Gastrocnemius medialis (tissue), 4 donors: ENCODE measurements at regions not wholly inside any gene's neighbourhood (a gene's known extent, or its start where the extent isn't known, plus 50 kb on each side); places are given as distances from the start of the nearest gene placed in this dataset.

Experiments
- ATAC-seq, 2 donors: fragments of 150-250 bp; one replicate each; pipeline ENCODE4 v1.9.1; 2016
- DNase-seq, 2 donors: peaks; one replicate each; pipeline ENCODE4 v3.0.0-alpha.2; 2019
- H3K27ac ChIP-seq, 4 donors: fragments of 200-600 bp; sonication (generic); 1 replicate in 1 of 4; 2 replicates in 3 of 4; pipeline ENCODE4 v1.5.1; 2016 to 2018; ENCODE audit warnings: mild to moderate bottlenecking in 2 of 4, moderate library complexity in 1 of 4
- H3K27me3 ChIP-seq, 3 donors: fragments of 200-600 bp; sonication (generic) in 2 of 3; 1 replicate in 1 of 3; 2 replicates in 2 of 3; pipeline versions ENCODE4 v1.5.1 to v1.6.0; 2016 to 2019; ENCODE audit warnings: mild to moderate bottlenecking in 1 of 3, moderate library complexity in 1 of 3
- H3K36me3 ChIP-seq, 2 donors: fragments of 200-600 bp; sonication (generic) in 1 of 2; one replicate each; pipeline ENCODE4 v1.5.1; 2017 to 2018
- H3K4me1 ChIP-seq, 2 donors: fragments of 200-600 bp; sonication (generic) in 1 of 2; one replicate each; pipeline ENCODE4 v1.5.1; 2016 to 2017; ENCODE audit warnings: mild to moderate bottlenecking in 2 of 2
- H3K4me3 ChIP-seq, 4 donors: fragments of 200-600 bp; sonication (generic) in 3 of 4; 1 replicate in 1 of 4; 2 replicates in 3 of 4; pipeline ENCODE4 v1.5.1; 2016 to 2019; ENCODE audit warnings: mild to moderate bottlenecking in 2 of 4
- H3K9me3 ChIP-seq, 3 donors: fragments of 200-600 bp; sonication (generic) in 2 of 3; 1 replicate in 1 of 3; 2 replicates in 2 of 3; pipeline ENCODE4 v1.5.1; 2016 to 2019
- POLR2A ChIP-seq, 2 donors: fragments of 450-650 bp; IDR thresholded peaks; one replicate each; pipeline ENCODE4 v1.6.1; 2017; ENCODE audit warnings: antibody characterized with exemption in 2 of 2, mild to moderate bottlenecking in 2 of 2, moderate library complexity in 2 of 2
- in situ Hi-C, 4 donors: fragments of 200-750 bp; cut with MboI; loops; one replicate each; pipeline versions ENCODE4 v1.15.0 to v1.8.0; 2017; ENCODE audit warnings: low sequenced_read_pairs in 4 of 4
- intact Hi-C: fragments of 100-400 bp; cut with DNase I; formaldehyde crosslinking; loops from one replicate; pipeline ENCODE4 v1.15.1; 2023; ENCODE audit warnings: low total_unique reads
- TF ChIP-seq, protein P1 (sequence below), 5 experiments: fragments of 450-650 bp in 3 of 5; fragments of 200-600 bp in 2 of 5; sonication (generic) in 2 of 5; IDR thresholded peaks in 4 of 5; conservative IDR thresholded peaks in 1 of 5; 1 replicate in 4 of 5; 2 replicates in 1 of 5; pipeline ENCODE4 v1.5.1; 2016 to 2019; ENCODE audit warnings: antibody characterized with exemption in 5 of 5, mild to moderate bottlenecking in 3 of 5, moderate library complexity in 3 of 5

DNA sequence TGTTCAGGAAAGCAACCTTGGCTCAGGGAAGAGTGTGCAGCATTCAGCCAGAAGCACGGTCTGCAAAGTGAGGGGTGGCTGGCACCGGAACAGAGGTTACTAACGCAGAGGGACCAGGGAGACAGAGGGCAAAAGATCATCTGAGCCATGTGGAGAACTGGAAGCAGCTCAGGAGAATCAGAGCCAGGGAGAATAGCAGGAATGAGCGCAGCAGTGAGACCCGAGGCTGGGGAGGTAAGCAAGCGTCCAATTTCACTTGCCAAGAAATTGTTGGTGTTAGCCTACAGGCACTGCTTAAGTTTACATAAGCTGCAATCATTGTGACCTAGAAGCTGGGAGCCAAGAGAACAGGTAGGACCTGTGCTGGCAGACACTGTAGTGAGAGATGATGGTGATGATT, 372.6 kb upstream of the POU3F3 start:
- Histone ChIP-seq H3K4me1 (no peaks in the 10 kb centered on the region), H3K36me3 (no peaks in the 10 kb centered on the region), H3K27ac (no peak overlapping the region), H3K9me3 (no peaks in the 10 kb centered on the region), H3K4me3 (no peak overlapping the region), H3K27me3 (no peaks in the 10 kb centered on the region)
- ATAC-seq, result no peak
- TF ChIP-seq, protein P1, sequence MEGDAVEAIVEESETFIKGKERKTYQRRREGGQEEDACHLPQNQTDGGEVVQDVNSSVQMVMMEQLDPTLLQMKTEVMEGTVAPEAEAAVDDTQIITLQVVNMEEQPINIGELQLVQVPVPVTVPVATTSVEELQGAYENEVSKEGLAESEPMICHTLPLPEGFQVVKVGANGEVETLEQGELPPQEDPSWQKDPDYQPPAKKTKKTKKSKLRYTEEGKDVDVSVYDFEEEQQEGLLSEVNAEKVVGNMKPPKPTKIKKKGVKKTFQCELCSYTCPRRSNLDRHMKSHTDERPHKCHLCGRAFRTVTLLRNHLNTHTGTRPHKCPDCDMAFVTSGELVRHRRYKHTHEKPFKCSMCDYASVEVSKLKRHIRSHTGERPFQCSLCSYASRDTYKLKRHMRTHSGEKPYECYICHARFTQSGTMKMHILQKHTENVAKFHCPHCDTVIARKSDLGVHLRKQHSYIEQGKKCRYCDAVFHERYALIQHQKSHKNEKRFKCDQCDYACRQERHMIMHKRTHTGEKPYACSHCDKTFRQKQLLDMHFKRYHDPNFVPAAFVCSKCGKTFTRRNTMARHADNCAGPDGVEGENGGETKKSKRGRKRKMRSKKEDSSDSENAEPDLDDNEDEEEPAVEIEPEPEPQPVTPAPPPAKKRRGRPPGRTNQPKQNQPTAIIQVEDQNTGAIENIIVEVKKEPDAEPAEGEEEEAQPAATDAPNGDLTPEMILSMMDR (IDR thresholded peaks at IDR 0.05 in 4 of 5, conservative IDR thresholded peaks at IDR 0.05 in 1 of 5), result no peak
- no peak for TF ChIP-seq POLR2A (IDR thresholded peaks at IDR 0.05)
- in situ Hi-C loops (no loop called here), intact Hi-C loops (no loop called here)
- DNase-seq, result no peak

DNA sequence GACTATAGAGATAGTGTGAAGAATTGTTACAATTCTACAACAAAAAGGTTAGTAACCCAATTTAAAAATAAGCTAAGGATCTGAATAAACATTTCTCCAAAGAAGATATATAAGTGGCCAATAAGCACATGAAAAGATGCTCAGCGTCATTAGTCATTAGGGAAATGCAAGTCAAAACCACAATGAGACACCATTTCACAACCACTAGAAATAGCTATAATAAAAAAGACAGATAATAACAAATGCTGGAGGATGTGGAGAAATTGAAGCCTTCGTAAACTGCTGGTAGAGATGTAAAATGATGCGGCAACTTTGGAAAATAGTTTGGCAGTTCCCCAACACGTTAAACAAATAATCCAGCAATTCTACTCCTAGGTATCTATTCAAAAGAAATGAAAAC, 366.5 kb upstream of the POU3F3 start:
- no peaks in the 10 kb centered on the region for H3K9me3 ChIP-seq
- in situ Hi-C loops (no loop called here), intact Hi-C loops (no loop called here)
- TF ChIP-seq, protein P1 (IDR thresholded peaks at IDR 0.05 in 4 of 5, conservative IDR thresholded peaks at IDR 0.05 in 1 of 5), result no peak
- TF ChIP-seq POLR2A (IDR thresholded peaks at IDR 0.05), result no peak
- DNase-seq (no peak), ATAC-seq (no peak)
- peaks cover 0 to 3% (median 0%) of the 10 kb centered on the region in 3 donors for H3K27me3 ChIP-seq
- no peaks in the 10 kb centered on the region for H3K36me3 ChIP-seq
- H3K4me1 ChIP-seq, result no peaks in the 10 kb centered on the region
- no peak overlapping the region for H3K27ac ChIP-seq
- H3K4me3 ChIP-seq, result no peak overlapping the region

DNA sequence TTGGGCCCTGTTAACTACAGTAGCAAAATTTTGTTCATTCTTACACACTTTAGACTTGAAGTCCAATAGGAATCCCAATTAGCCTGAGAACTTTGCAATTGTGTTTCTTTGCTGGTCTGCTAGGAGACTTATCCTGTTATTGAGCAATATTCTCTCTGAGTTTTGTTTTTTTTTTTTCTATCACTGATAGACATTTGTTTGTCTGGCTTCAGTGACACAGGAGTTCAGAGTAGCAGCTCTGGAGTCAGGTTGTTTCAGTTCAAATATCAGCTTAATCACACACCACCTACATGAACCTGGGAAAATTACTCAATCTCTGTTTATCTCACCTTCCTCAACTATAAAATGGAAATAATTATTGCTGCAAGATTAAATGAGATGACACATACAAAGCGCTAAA, 360.2 kb upstream of the POU3F3 start:
- no peaks in the 10 kb centered on the region for H3K9me3 ChIP-seq
- DNase-seq, result no peak
- in situ Hi-C loops (no loop called here), intact Hi-C loops (no loop called here)
- no peak overlapping the region for H3K4me3 ChIP-seq
- H3K27ac ChIP-seq, result no peak overlapping the region
- TF ChIP-seq POLR2A (IDR thresholded peaks at IDR 0.05), result no peak
- TF ChIP-seq, protein P1 (IDR thresholded peaks at IDR 0.05 in 4 of 5, conservative IDR thresholded peaks at IDR 0.05 in 1 of 5), result no peak
- H3K36me3 ChIP-seq, result no peaks in the 10 kb centered on the region
- ATAC-seq, result no peak
- H3K27me3 ChIP-seq, result peaks cover 0 to 4% (median 0%) of the 10 kb centered on the region in 3 donors
- no peaks in the 10 kb centered on the region for H3K4me1 ChIP-seq

DNA sequence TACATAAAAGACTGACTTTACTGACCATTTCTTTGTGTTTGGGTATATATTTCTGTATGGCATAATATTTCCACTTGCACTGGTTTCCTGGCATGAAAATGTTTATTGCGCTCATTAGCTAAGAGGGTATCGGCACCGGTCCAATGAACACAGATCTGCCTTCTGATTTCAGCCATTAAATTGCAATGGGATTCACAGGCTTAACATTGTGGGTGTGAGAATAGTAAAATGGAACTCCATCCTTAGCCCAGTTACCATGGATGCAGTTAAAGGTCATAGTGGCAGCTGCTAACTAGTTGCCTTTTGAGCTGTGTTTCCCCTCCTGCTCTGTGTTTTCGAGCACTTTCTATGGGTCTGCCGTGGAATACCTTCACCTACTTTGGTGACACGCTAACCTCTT, 352.6 kb upstream of the POU3F3 start:
- in situ Hi-C loops, result no loop called here
- TF ChIP-seq, protein P1 (IDR thresholded peaks at IDR 0.05 in 4 of 5, conservative IDR thresholded peaks at IDR 0.05 in 1 of 5), result no peak
- no peak for TF ChIP-seq POLR2A (IDR thresholded peaks at IDR 0.05)
- no peak overlapping the region for H3K27ac ChIP-seq

DNA sequence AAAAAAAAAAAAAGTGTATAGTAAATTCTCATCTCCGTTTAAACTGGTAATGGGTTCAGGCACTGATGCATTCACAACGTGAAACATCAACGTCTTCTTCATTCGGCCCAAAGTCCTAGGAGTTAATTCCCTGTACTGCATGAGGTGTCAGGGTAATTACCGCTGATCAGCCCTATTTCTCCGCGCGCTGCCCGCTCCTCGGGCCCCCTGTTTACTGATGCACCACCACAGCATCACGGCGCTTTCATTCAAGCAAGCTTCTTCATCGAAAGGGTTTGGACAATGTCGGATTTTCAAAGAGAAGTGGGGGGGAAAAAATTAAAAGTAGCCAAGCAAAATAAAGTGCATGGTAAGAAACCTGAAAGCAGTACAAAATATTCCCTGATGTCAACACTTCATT, 352.0 kb upstream of the POU3F3 start:
- intact Hi-C loops, result no loop called here
- Histone ChIP-seq H3K9me3 (no peaks in the 10 kb centered on the region), H3K4me1 (no peaks in the 10 kb centered on the region), H3K4me3 (no peak overlapping the region), H3K36me3 (no peaks in the 10 kb centered on the region), H3K27ac (no peak overlapping the region), H3K27me3 (peaks cover 0 to 5% (median 4%) of the 10 kb centered on the region in 3 donors)
- TF ChIP-seq, protein P1 (IDR thresholded peaks at IDR 0.05 in 4 of 5, conservative IDR thresholded peaks at IDR 0.05 in 1 of 5), result no peak
- TF ChIP-seq POLR2A (IDR thresholded peaks at IDR 0.05), result no peak
- in situ Hi-C loops, result no loop called here
- ATAC-seq (no peak), DNase-seq (no peak)

More for the DNA sequence above, 352.6 kb upstream of the POU3F3 start:
- DNase-seq, result no peak
- Histone ChIP-seq H3K27me3 (peaks cover 0 to 5% (median 4%) of the 10 kb centered on the region in 3 donors), H3K4me1 (no peaks in the 10 kb centered on the region), H3K36me3 (no peaks in the 10 kb centered on the region), H3K9me3 (no peaks in the 10 kb centered on the region), H3K4me3 (no peak overlapping the region)
- ATAC-seq, result no peak
- intact Hi-C loops, result no loop called here
